ENCODE measurements at regions not wholly inside any gene's neighbourhood (a gene's known extent, or its start where the extent isn't known, plus 50 kb on each side); places are given as distances from the start of the nearest gene placed in this dataset.

- CTCF ChIA-PET, result no interaction called here
- no peaks in the 10 kb centered on the region for H3K9me2 ChIP-seq (replicated peaks; ENCODE audit: low read length)
- no peak for ATAC-seq
Observed at GRCh38 chr1:240682166-240682858, 70.4 kb upstream of the GREM2 start.

GRCh38 chr1:240672132-240672811 lies 60.3 kb upstream of the GREM2 start:
- no TSS peak for BruUV-seq (replicated peaks)
- CTCF ChIA-PET, result no interaction called here
- ATAC-seq, result no peak
- POLR2A ChIA-PET (ENCODE audit: unreplicated experiment), result no interaction called here
- Histone ChIP-seq H3K4me3 (ENCODE audit: low read length) (no peak overlapping the region), H4K20me1 (ENCODE audit: low read length) (no peaks in the 10 kb centered on the region), H3K27ac (ENCODE audit: low read length) (no peak overlapping the region), H3K9me2 (replicated peaks; ENCODE audit: low read length) (no peaks in the 10 kb centered on the region), H3K27me3 (ENCODE audit: low read length) (peaks cover 52% of the 10 kb centered on the region), H3K9ac (ENCODE audit: low read length) (no peak overlapping the region), H3F3A (ENCODE audit: low read length, unreplicated experiment) (no peaks in the 10 kb centered on the region), H2AFZ (ENCODE audit: low read length) (no peak overlapping the region), H3K79me2 (ENCODE audit: low read length) (no peaks in the 10 kb centered on the region), H3K36me3 (ENCODE audit: low read depth, low read length) (no peaks in the 10 kb centered on the region), H3K4me1 (ENCODE audit: insufficient read depth, low read length) (no peaks in the 10 kb centered on the region), H3K9me3 (ENCODE audit: low read length) (no peaks in the 10 kb centered on the region), H3K4me2 (ENCODE audit: low read length) (no peak overlapping the region)
- no peak for DNase-seq
- intact Hi-C loops (cut with micrococcal nuclease), result no loop called here
- TF ChIP-seq EZH2 (IDR thresholded peaks at IDR 0.05; ENCODE audit: low read length, unreplicated experiment) (no peak), EZH2phosphoT487 (IDR thresholded peaks at IDR 0.05; ENCODE audit: borderline replicate concordance, low read length) (no peak)
- TF ChIP-seq, protein P1, sequence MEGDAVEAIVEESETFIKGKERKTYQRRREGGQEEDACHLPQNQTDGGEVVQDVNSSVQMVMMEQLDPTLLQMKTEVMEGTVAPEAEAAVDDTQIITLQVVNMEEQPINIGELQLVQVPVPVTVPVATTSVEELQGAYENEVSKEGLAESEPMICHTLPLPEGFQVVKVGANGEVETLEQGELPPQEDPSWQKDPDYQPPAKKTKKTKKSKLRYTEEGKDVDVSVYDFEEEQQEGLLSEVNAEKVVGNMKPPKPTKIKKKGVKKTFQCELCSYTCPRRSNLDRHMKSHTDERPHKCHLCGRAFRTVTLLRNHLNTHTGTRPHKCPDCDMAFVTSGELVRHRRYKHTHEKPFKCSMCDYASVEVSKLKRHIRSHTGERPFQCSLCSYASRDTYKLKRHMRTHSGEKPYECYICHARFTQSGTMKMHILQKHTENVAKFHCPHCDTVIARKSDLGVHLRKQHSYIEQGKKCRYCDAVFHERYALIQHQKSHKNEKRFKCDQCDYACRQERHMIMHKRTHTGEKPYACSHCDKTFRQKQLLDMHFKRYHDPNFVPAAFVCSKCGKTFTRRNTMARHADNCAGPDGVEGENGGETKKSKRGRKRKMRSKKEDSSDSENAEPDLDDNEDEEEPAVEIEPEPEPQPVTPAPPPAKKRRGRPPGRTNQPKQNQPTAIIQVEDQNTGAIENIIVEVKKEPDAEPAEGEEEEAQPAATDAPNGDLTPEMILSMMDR (conservative IDR thresholded peaks at IDR 0.05; ENCODE audit: low read depth, low read length), result no peak

More at GRCh38 chr1:240682166-240682858, 70.4 kb upstream of the GREM2 start:
- intact Hi-C loops (cut with micrococcal nuclease), result no loop called here
- Histone ChIP-seq H3K27ac (ENCODE audit: low read length) (no peak overlapping the region), H4K20me1 (ENCODE audit: low read length) (no peaks in the 10 kb centered on the region), H3K4me2 (ENCODE audit: low read length) (no peak overlapping the region), H3K36me3 (ENCODE audit: low read depth, low read length) (no peaks in the 10 kb centered on the region), H3K79me2 (ENCODE audit: low read length) (no peaks in the 10 kb centered on the region), H3K9ac (ENCODE audit: low read length) (no peak overlapping the region), H3K4me3 (ENCODE audit: low read length) (no peak overlapping the region), H3K4me1 (ENCODE audit: insufficient read depth, low read length) (no peaks in the 10 kb centered on the region), H3K27me3 (ENCODE audit: low read length) (peaks cover 22% of the 10 kb centered on the region; the same call in 1 of the 2 replicates), H3K9me3 (ENCODE audit: low read length) (no peaks in the 10 kb centered on the region), H3F3A (ENCODE audit: low read length, unreplicated experiment) (no peaks in the 10 kb centered on the region), H2AFZ (ENCODE audit: low read length) (no peak overlapping the region)
- POLR2A ChIA-PET (ENCODE audit: unreplicated experiment), result no interaction called here
- DNase-seq, result no peak
- BruUV-seq (replicated peaks), result no TSS peak
- no peak for TF ChIP-seq EZH2 (IDR thresholded peaks at IDR 0.05; ENCODE audit: low read length, unreplicated experiment)
- no peak for TF ChIP-seq EZH2phosphoT487 (IDR thresholded peaks at IDR 0.05; ENCODE audit: borderline replicate concordance, low read length)
- TF ChIP-seq, protein P1 (conservative IDR thresholded peaks at IDR 0.05; ENCODE audit: low read depth, low read length), result no peak

GRCh38 chr1:240667351-240667750 lies 55.4 kb upstream of the GREM2 start:
- Histone ChIP-seq H3K4me1 (ENCODE audit: insufficient read depth, low read length) (no peaks in the 10 kb centered on the region), H2AFZ (ENCODE audit: low read length) (no peak overlapping the region), H3K79me2 (ENCODE audit: low read length) (no peaks in the 10 kb centered on the region), H3K9ac (ENCODE audit: low read length) (no peak overlapping the region), H3K27ac (ENCODE audit: low read length) (no peak overlapping the region), H3K27me3 (ENCODE audit: low read length) (peaks cover 34% of the 10 kb centered on the region), H4K20me1 (ENCODE audit: low read length) (no peaks in the 10 kb centered on the region), H3K9me3 (ENCODE audit: low read length) (no peaks in the 10 kb centered on the region), H3K4me3 (ENCODE audit: low read length) (no peak overlapping the region), H3K9me2 (replicated peaks; ENCODE audit: low read length) (no peaks in the 10 kb centered on the region), H3F3A (ENCODE audit: low read length, unreplicated experiment) (no peaks in the 10 kb centered on the region), H3K4me2 (ENCODE audit: low read length) (no peak overlapping the region), H3K36me3 (ENCODE audit: low read depth, low read length) (no peaks in the 10 kb centered on the region)
- intact Hi-C loops (cut with micrococcal nuclease), result no loop called here
- CTCF ChIA-PET, result no interaction called here
- no peak for DNase-seq
- ATAC-seq, result no peak
- TF ChIP-seq EZH2 (IDR thresholded peaks at IDR 0.05; ENCODE audit: low read length, unreplicated experiment) (no peak), EZH2phosphoT487 (IDR thresholded peaks at IDR 0.05; ENCODE audit: borderline replicate concordance, low read length) (no peak)
- TF ChIP-seq, protein P1 (conservative IDR thresholded peaks at IDR 0.05; ENCODE audit: low read depth, low read length), result no peak
- BruUV-seq (replicated peaks), result no TSS peak
- POLR2A ChIA-PET (ENCODE audit: unreplicated experiment), result no interaction called here

Data from PC-3 (cell line).